Stimulated activated CD4-positive, alpha-beta T cell treated with anti-CD3 and anti-CD28 coated beads, Interleukin-4, amount 100 ng/mL, for 48 hours (primary cell): ENCODE measurements at regions not wholly inside any gene's neighbourhood (a gene's known extent, or its start where the extent isn't known, plus 50 kb on each side); places are given as distances from the start of the nearest gene placed in this dataset.
"Not testable (repeated sequence)": the region's sequence is repeated elsewhere in the genome, so short reads cannot be mapped to it uniquely, and the experiment has no call there.

Experiments used
- DNase-seq, 2 donors: peaks; one replicate each; pipeline ENCODE4 v3.0.0-alpha.2; 2020; ENCODE audit warnings: low read depth in 2 of 2

GRCh38 chr4:79613269-79613935, 205.4 kb upstream of the GK2 start:
- no peak for DNase-seq

- no peak for DNase-seq
Measured at GRCh38 chr4:79611026-79611425, 203.0 kb upstream of the GK2 start.

GRCh38 chr4:79609817-79610216, 201.8 kb upstream of the GK2 start:
- no peak for DNase-seq

GRCh38 chr4:79607979-79608378, 200.0 kb upstream of the GK2 start:
- no peak for DNase-seq

GRCh38 chr4:79604152-79604551, 196.1 kb upstream of the GK2 start:
- DNase-seq: no peak

GRCh38 chr4:79603681-79604080, 195.7 kb upstream of the GK2 start:
- no peak for DNase-seq

GRCh38 chr4:79599691-79600090, 191.7 kb upstream of the GK2 start:
- DNase-seq: no peak

- DNase-seq: no peak
Measured at GRCh38 chr4:79598801-79599200, 190.8 kb upstream of the GK2 start.

GRCh38 chr4:79598214-79598613, 190.2 kb upstream of the GK2 start:
- no peak for DNase-seq

- no peak for DNase-seq
Measured at GRCh38 chr4:79597266-79597665, 189.2 kb upstream of the GK2 start.

- not testable (repeated sequence) for DNase-seq
Measured at GRCh38 chr4:79592218-79592617, 184.2 kb upstream of the GK2 start.

GRCh38 chr4:79588679-79589078, 180.7 kb upstream of the GK2 start:
- no peak for DNase-seq

GRCh38 chr4:79587207-79587606, 179.2 kb upstream of the GK2 start:
- not testable (repeated sequence) for DNase-seq

- no peak for DNase-seq
Measured at GRCh38 chr4:79585834-79586233, 177.8 kb upstream of the GK2 start.

- no peak for DNase-seq
Measured at GRCh38 chr4:79585330-79585729, 177.3 kb upstream of the GK2 start.

GRCh38 chr4:79584902-79585301, 176.9 kb upstream of the GK2 start:
- DNase-seq: no peak

GRCh38 chr4:79584352-79584751, 176.3 kb upstream of the GK2 start:
- no peak for DNase-seq

- DNase-seq: no peak
Measured at GRCh38 chr4:79578606-79579005, 170.6 kb upstream of the GK2 start.

GRCh38 chr4:79576429-79576753, 168.4 kb upstream of the GK2 start:
- DNase-seq: peak in 1 of 2 donors; percentile 0

- DNase-seq: no peak
Measured at GRCh38 chr4:79575709-79576428, 167.8 kb upstream of the GK2 start.

GRCh38 chr4:79574741-79575451, 166.9 kb upstream of the GK2 start:
- DNase-seq: no peak

- no peak for DNase-seq
Measured at GRCh38 chr4:79563219-79563618, 155.2 kb upstream of the GK2 start.

GRCh38 chr4:79561751-79562150, 153.7 kb upstream of the GK2 start:
- no peak for DNase-seq
